OCI-LY1 (cell line): ENCODE measurements at regions not wholly inside any gene's neighbourhood (a gene's known extent, or its start where the extent isn't known, plus 50 kb on each side); places are given as distances from the start of the nearest gene placed in this dataset.

Source experiments
- H2AFZ ChIP-seq: fragments of 200-600 bp; sonication (generic), shearing (Covaris generic); 2 replicates; pipeline ENCODE4 v1.6.0; 2014; ENCODE audit warnings: antibody characterized with exemption, mild to moderate bottlenecking, low read length
- H3F3A ChIP-seq: fragments of 200-600 bp; sonication (generic), shearing (Covaris generic); 2 replicates; pipeline ENCODE4 v1.6.0; 2014; ENCODE audit warnings: mild to moderate bottlenecking, antibody characterized with exemption, low read length, moderate library complexity; ENCODE audit not compliant: insufficient read depth
- H3K27ac ChIP-seq: fragments of 200-600 bp; sonication (generic); 2 replicates; pipeline ENCODE4 v1.5.1; 2014; ENCODE audit warnings: low read length, mixed run types, mild to moderate bottlenecking, low read depth; ENCODE audit not compliant: poor library complexity, severe bottlenecking
- H3K27me3 ChIP-seq: fragments of 200-600 bp; sonication (generic); 2 replicates; pipeline ENCODE4 v1.6.0; 2014; ENCODE audit warnings: antibody characterized with exemption, mild to moderate bottlenecking, low read length, moderate library complexity; ENCODE audit not compliant: insufficient read depth
- H3K36me3 ChIP-seq: fragments of 200-600 bp; sonication (generic); 2 replicates; pipeline ENCODE4 v1.6.1; 2014; ENCODE audit warnings: mild to moderate bottlenecking, antibody characterized with exemption, low read length, moderate library complexity, mixed read lengths; ENCODE audit not compliant: insufficient read depth
- H3K4me1 ChIP-seq: fragments of 200-600 bp; sonication (generic); 2 replicates; pipeline ENCODE4 v1.5.1; 2014; ENCODE audit warnings: mild to moderate bottlenecking, low read length, moderate library complexity; ENCODE audit not compliant: insufficient read depth, severe bottlenecking
- H3K4me2 ChIP-seq: fragments of 200-600 bp; sonication (generic), shearing (Covaris generic); 2 replicates; pipeline ENCODE4 v1.6.1; 2014; ENCODE audit warnings: low read length
- H3K4me3 ChIP-seq: fragments of 200-600 bp; sonication (generic); 2 replicates; pipeline ENCODE4 v1.5.1; 2014; ENCODE audit warnings: low read length, low read depth, mild to moderate bottlenecking, mixed read lengths; ENCODE audit not compliant: poor library complexity, severe bottlenecking
- H3K79me2 ChIP-seq: fragments of 200-600 bp; shearing (Covaris generic); 2 replicates; pipeline ENCODE4 v1.6.1; 2016; ENCODE audit warnings: mixed run types, low read length, mixed read lengths; ENCODE audit not compliant: insufficient read depth
- H3K9ac ChIP-seq: fragments of 200-600 bp; sonication (generic), shearing (Covaris generic); 2 replicates; pipeline ENCODE4 v1.6.1; 2014; ENCODE audit warnings: mild to moderate bottlenecking, low read length, mixed read lengths
- H3K9me2 ChIP-seq: fragments of 200-600 bp; sonication (generic), shearing (Covaris generic); 2 replicates; pipeline ENCODE4 v1.6.1; 2014; ENCODE audit warnings: low read depth, mild to moderate bottlenecking, low read length, mixed read lengths
- H3K9me3 ChIP-seq: fragments of 200-600 bp; shearing (Covaris generic); 2 replicates; pipeline ENCODE4 v1.6.1; 2014; ENCODE audit warnings: low read length, mixed read lengths
- H4K20me1 ChIP-seq: fragments of 200-600 bp; sonication (generic), shearing (Covaris generic); 2 replicates; pipeline ENCODE4 v1.6.0; 2016; ENCODE audit warnings: mild to moderate bottlenecking, low read length; ENCODE audit not compliant: insufficient read depth
- EZH2 ChIP-seq: fragments of 200-600 bp; sonication (generic), shearing (Covaris generic); IDR thresholded peaks from 2 replicates; pipeline ENCODE4 v1.8.0; 2017; ENCODE audit warnings: borderline replicate concordance, mixed run types, mild to moderate bottlenecking, antibody characterized with exemption, low read length, moderate library complexity, mixed read lengths
- TF ChIP-seq, protein P1 (sequence below): fragments of 200-600 bp; sonication (generic), shearing (Covaris generic); IDR thresholded peaks from 2 replicates; pipeline ENCODE4 v1.5.1; 2017; ENCODE audit warnings: mild to moderate bottlenecking, antibody characterized with exemption, low read length, moderate library complexity, mixed read lengths

- TF ChIP-seq, protein P1, sequence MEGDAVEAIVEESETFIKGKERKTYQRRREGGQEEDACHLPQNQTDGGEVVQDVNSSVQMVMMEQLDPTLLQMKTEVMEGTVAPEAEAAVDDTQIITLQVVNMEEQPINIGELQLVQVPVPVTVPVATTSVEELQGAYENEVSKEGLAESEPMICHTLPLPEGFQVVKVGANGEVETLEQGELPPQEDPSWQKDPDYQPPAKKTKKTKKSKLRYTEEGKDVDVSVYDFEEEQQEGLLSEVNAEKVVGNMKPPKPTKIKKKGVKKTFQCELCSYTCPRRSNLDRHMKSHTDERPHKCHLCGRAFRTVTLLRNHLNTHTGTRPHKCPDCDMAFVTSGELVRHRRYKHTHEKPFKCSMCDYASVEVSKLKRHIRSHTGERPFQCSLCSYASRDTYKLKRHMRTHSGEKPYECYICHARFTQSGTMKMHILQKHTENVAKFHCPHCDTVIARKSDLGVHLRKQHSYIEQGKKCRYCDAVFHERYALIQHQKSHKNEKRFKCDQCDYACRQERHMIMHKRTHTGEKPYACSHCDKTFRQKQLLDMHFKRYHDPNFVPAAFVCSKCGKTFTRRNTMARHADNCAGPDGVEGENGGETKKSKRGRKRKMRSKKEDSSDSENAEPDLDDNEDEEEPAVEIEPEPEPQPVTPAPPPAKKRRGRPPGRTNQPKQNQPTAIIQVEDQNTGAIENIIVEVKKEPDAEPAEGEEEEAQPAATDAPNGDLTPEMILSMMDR, result no peak
- TF ChIP-seq EZH2, result no peak
- no peaks in the 10 kb centered on the region for H3K9me2 ChIP-seq
- no peak overlapping the region for H3K4me3 ChIP-seq
- H3K27me3 ChIP-seq, result no peaks in the 10 kb centered on the region
- no peaks in the 10 kb centered on the region for H3K4me1 ChIP-seq
- H3K4me2 ChIP-seq, result no peak overlapping the region
- no peak overlapping the region for H3K9ac ChIP-seq
- no peak overlapping the region for H2AFZ ChIP-seq
- no peaks in the 10 kb centered on the region for H3K9me3 ChIP-seq
- H3F3A ChIP-seq, result no peaks in the 10 kb centered on the region
- H3K79me2 ChIP-seq, result no peaks in the 10 kb centered on the region
- H3K36me3 ChIP-seq, result no peaks in the 10 kb centered on the region
- H3K27ac ChIP-seq, result no peak overlapping the region
- no peaks in the 10 kb centered on the region for H4K20me1 ChIP-seq
Observed at GRCh38 chr10:44022203-44022602, 362.7 kb downstream of the CXCL12 start.

GRCh38 chr10:44020322-44021111 is 364.4 kb downstream of the CXCL12 start:
- Histone ChIP-seq H2AFZ (no peak overlapping the region), H3K36me3 (no peaks in the 10 kb centered on the region), H3F3A (no peaks in the 10 kb centered on the region), H3K27me3 (no peaks in the 10 kb centered on the region), H3K4me3 (no peak overlapping the region), H3K9me3 (no peaks in the 10 kb centered on the region), H3K27ac (no peak overlapping the region), H4K20me1 (no peaks in the 10 kb centered on the region), H3K9ac (no peak overlapping the region), H3K4me1 (no peaks in the 10 kb centered on the region), H3K4me2 (no peak overlapping the region), H3K79me2 (no peaks in the 10 kb centered on the region), H3K9me2 (no peaks in the 10 kb centered on the region)
- TF ChIP-seq, protein P1, result no peak
- TF ChIP-seq EZH2, result no peak

GRCh38 chr10:44017483-44018145 is 367.3 kb downstream of the CXCL12 start:
- TF ChIP-seq EZH2, result no peak
- TF ChIP-seq, protein P1, result no peak
- Histone ChIP-seq H3K4me1 (no peaks in the 10 kb centered on the region), H3K27ac (no peak overlapping the region)

More at GRCh38 chr10:44017483-44018145, 367.3 kb downstream of the CXCL12 start:
- Histone ChIP-seq H3K9me3 (no peaks in the 10 kb centered on the region), H4K20me1 (no peaks in the 10 kb centered on the region), H3K79me2 (no peaks in the 10 kb centered on the region), H3K4me3 (no peak overlapping the region), H3K9ac (no peak overlapping the region), H3F3A (no peaks in the 10 kb centered on the region), H3K9me2 (no peaks in the 10 kb centered on the region), H2AFZ (no peak overlapping the region), H3K36me3 (no peaks in the 10 kb centered on the region), H3K27me3 (no peaks in the 10 kb centered on the region), H3K4me2 (no peak overlapping the region)
